Stimulated activated CD4-positive, alpha-beta T cell treated with anti-CD3 and anti-CD28 coated beads, Interleukin-1b, Interleukin-23, amount 100 ng/mL, for 4 hours (primary cell): ENCODE measurements at regions not wholly inside any gene's neighbourhood (a gene's known extent, or its start where the extent isn't known, plus 50 kb on each side); places are given as distances from the start of the nearest gene placed in this dataset.

Experiments used
- DNase-seq, 2 donors: peaks; one replicate each; pipeline ENCODE4 v3.0.0-alpha.2; 2020; ENCODE audit warnings: low read depth in 2 of 2

- DNase-seq: no peak
Measured at GRCh38 chr4:13933191-13933590, 305.7 kb upstream of the BOD1L1 start.

- no peak for DNase-seq
Measured at GRCh38 chr4:13938299-13938698, 310.8 kb upstream of the BOD1L1 start.

- DNase-seq: no peak
Measured at GRCh38 chr4:13940921-13941320, 313.4 kb upstream of the BOD1L1 start.

GRCh38 chr4:13942977-13943376 lies 315.5 kb upstream of the BOD1L1 start:
- no peak for DNase-seq

- DNase-seq: no peak
Measured at GRCh38 chr4:13944095-13944511, 316.6 kb upstream of the BOD1L1 start.

GRCh38 chr4:13947921-13948320 lies 320.4 kb upstream of the BOD1L1 start:
- DNase-seq: no peak

- DNase-seq: no peak
Measured at GRCh38 chr4:13950491-13950890, 323.0 kb upstream of the BOD1L1 start.

- no peak for DNase-seq
Measured at GRCh38 chr4:13953083-13953482, 325.6 kb upstream of the BOD1L1 start.

GRCh38 chr4:13955551-13955950 lies 328.0 kb upstream of the BOD1L1 start:
- no peak for DNase-seq

GRCh38 chr4:13956947-13957346 lies 329.4 kb upstream of the BOD1L1 start:
- no peak for DNase-seq

- DNase-seq: no peak
Measured at GRCh38 chr4:13957871-13958270, 330.3 kb upstream of the BOD1L1 start.

GRCh38 chr4:13963601-13964000 lies 336.1 kb upstream of the BOD1L1 start:
- no peak for DNase-seq

- no peak for DNase-seq
Measured at GRCh38 chr4:13966231-13967195, 339.0 kb upstream of the BOD1L1 start.

- DNase-seq: no peak
Measured at GRCh38 chr4:13968723-13969122, 341.2 kb upstream of the BOD1L1 start.

GRCh38 chr4:13970349-13970748 lies 342.8 kb upstream of the BOD1L1 start:
- no peak for DNase-seq

GRCh38 chr4:13977746-13978145 lies 350.2 kb upstream of the BOD1L1 start:
- no peak for DNase-seq

- no peak for DNase-seq
Measured at GRCh38 chr4:13980317-13981310, 353.1 kb upstream of the BOD1L1 start.

- no peak for DNase-seq
Measured at GRCh38 chr4:13981499-13981898, 354.0 kb upstream of the BOD1L1 start.

GRCh38 chr4:13982010-13982409 lies 354.5 kb upstream of the BOD1L1 start:
- DNase-seq: no peak

- no peak for DNase-seq
Measured at GRCh38 chr4:13983189-13983790, 355.8 kb upstream of the BOD1L1 start.

- DNase-seq: no peak
Measured at GRCh38 chr4:13984991-13985800, 357.7 kb upstream of the BOD1L1 start.
